GM12878 (cell line): ENCODE measurements at regions not wholly inside any gene's neighbourhood (a gene's known extent, or its start where the extent isn't known, plus 50 kb on each side); places are given as distances from the start of the nearest gene placed in this dataset.

Experiments used
- ATAC-seq: fragments of 200-7000 bp; cut with Tn5 transposase; 3 replicates; pipeline ENCODE4 v1.9.1; 2020; ENCODE audit warnings: mild to moderate bottlenecking, moderate library complexity
- BruUV-seq: library from RNA; stranded (reverse); fragments of 400-500 nt; replicated peaks from 2 replicates; lab custom pipeline; 2021; lab: Mats Ljungman, UMichigan
- CTCF ChIA-PET: fragments of 300-600 bp; sonication (Branson Sonifier 250); formaldehyde crosslinking; extraction: SDS; loops from one replicate; lab custom pipeline; 2021; ENCODE audit warnings: inconsistent platforms; lab: Yijun Ruan, JAX
- POLR2A ChIA-PET: fragments of 350-600 bp; formaldehyde crosslinking; extraction: SDS; loops from one replicate; lab custom pipeline; 2021; ENCODE audit warnings: inconsistent platforms; lab: Charles Lee
- RAD21 ChIA-PET: fragments of 300-600 bp; sonication (Branson Sonifier 250); formaldehyde crosslinking; loops from one replicate; lab custom pipeline; 2023; ENCODE audit warnings: antibody characterized with exemption; ENCODE audit not compliant: unreplicated experiment; lab: Charles Lee
- SMC1A ChIA-PET: fragments of 300-600 bp; sonication (Branson Sonifier 250); formaldehyde crosslinking; loops from one replicate; lab custom pipeline; 2023; ENCODE audit not compliant: unreplicated experiment, uncharacterized antibody; lab: Charles Lee
- DNase-seq: peaks from one replicate; pipeline ENCODE4 v3.0.0-alpha.2; 2011; ENCODE audit warnings: low read depth, low spot score
- FAIRE-seq: peaks from 3 replicates; lab custom pipeline; 2011; peaks lifted over from hg19 to GRCh38; lab: Jason Lieb, UNC
- H2AFZ ChIP-seq: 2 replicates; pipeline ENCODE4 v1.6.0; 2011; ENCODE audit warnings: low read depth, low read length, control low read depth; ENCODE audit not compliant: control insufficient read depth
- H3K27ac ChIP-seq: 2 replicates; pipeline ENCODE4 v1.5.1; 2011; ENCODE audit warnings: control low read depth; ENCODE audit not compliant: control insufficient read depth, insufficient read depth
- H3K27me3 ChIP-seq, 2 experiments: replicated peaks in 1 of 2; 2 replicates each; pipeline versions ENCODE4 v1.6.0 to v1.6.1; 2011; ENCODE audit warnings: low read length in 1 of 2; ENCODE audit not compliant: control insufficient read depth in 2 of 2, insufficient read depth in 2 of 2
- H3K36me3 ChIP-seq, 2 experiments: 2 replicates each; pipeline ENCODE4 v1.5.1; 2011; ENCODE audit warnings: low read length in 1 of 2; ENCODE audit not compliant: control insufficient read depth in 2 of 2, insufficient read depth in 2 of 2
- H3K4me1 ChIP-seq: 2 replicates; pipeline ENCODE4 v1.6.1; 2011; ENCODE audit warnings: mild to moderate bottlenecking, low read length, moderate library complexity, mixed read lengths; ENCODE audit not compliant: control insufficient read depth, insufficient read depth
- H3K4me2 ChIP-seq: 2 replicates; pipeline ENCODE4 v1.6.0; 2011; ENCODE audit warnings: control low read depth; ENCODE audit not compliant: control insufficient read depth, insufficient read depth
- H3K4me3 ChIP-seq: fragments of 200-600 bp; sonication (generic); 2 replicates; pipeline ENCODE4 v1.5.1; 2016
- H3K79me2 ChIP-seq: 2 replicates; pipeline ENCODE4 v1.6.0; 2011; ENCODE audit warnings: low read length; ENCODE audit not compliant: control insufficient read depth, insufficient read depth
- H3K9ac ChIP-seq: 2 replicates; pipeline ENCODE4 v1.8.0; 2011; ENCODE audit warnings: low read length, control low read depth, mixed read lengths; ENCODE audit not compliant: control insufficient read depth, insufficient read depth
- H3K9me3 ChIP-seq: replicated peaks from 3 replicates; pipeline ENCODE4 v1.5.1; 2011; ENCODE audit warnings: mild to moderate bottlenecking, low read length; ENCODE audit not compliant: control insufficient read depth, insufficient read depth
- H4K20me1 ChIP-seq: 2 replicates; pipeline ENCODE4 v1.6.0; 2011; ENCODE audit not compliant: control insufficient read depth, insufficient read depth
- ATF3 ChIP-seq: IDR thresholded peaks from 2 replicates; pipeline ENCODE4 v1.6.1; 2011; ENCODE audit warnings: low read depth, mild to moderate bottlenecking, low read length, moderate library complexity, borderline replicate concordance; ENCODE audit errors: extremely low read depth
- BMI1 ChIP-seq: fragments of 450-650 bp; IDR thresholded peaks from 2 replicates; pipeline ENCODE4 v1.6.1; 2016; ENCODE audit warnings: mild to moderate bottlenecking, moderate library complexity, borderline replicate concordance
- EZH2 ChIP-seq: IDR thresholded peaks from 2 replicates; pipeline ENCODE4 v1.6.1; 2012; ENCODE audit warnings: low read depth, mild to moderate bottlenecking, control low read depth, inconsistent platforms, low read length, borderline replicate concordance; ENCODE audit not compliant: control insufficient read depth
- FOXM1 ChIP-seq: IDR thresholded peaks from 2 replicates; pipeline ENCODE4 v1.6.1; 2012; ENCODE audit warnings: low read depth, mild to moderate bottlenecking, inconsistent platforms, low read length, moderate library complexity
- MLLT1 ChIP-seq: fragments of 450-650 bp; IDR thresholded peaks from 2 replicates; pipeline ENCODE4 v1.6.1; 2016; ENCODE audit warnings: mild to moderate bottlenecking
- NR2C1 ChIP-seq: fragments of 450-650 bp; IDR thresholded peaks from 2 replicates; pipeline ENCODE4 v1.6.1; 2017; ENCODE audit warnings: antibody characterized with exemption, mild to moderate bottlenecking, moderate library complexity
- NRF1 ChIP-seq: conservative IDR thresholded peaks from 2 replicates; pipeline ENCODE4 v1.6.1; 2011; ENCODE audit warnings: mild to moderate bottlenecking, low read depth, low read length, improper control_type of control experiment
- RB1 ChIP-seq: fragments of 450-650 bp; formaldehyde crosslinking; IDR thresholded peaks from 2 replicates; pipeline ENCODE4 v1.6.1; 2017; ENCODE audit warnings: mild to moderate bottlenecking, borderline replicate concordance
- RELA ChIP-seq: fragments of 450-650 bp; IDR thresholded peaks from 2 replicates; pipeline ENCODE4 v1.8.0; 2014; ENCODE audit warnings: borderline replicate concordance; ENCODE audit not compliant: partially characterized antibody
- RUNX3 ChIP-seq: IDR thresholded peaks from 2 replicates; pipeline ENCODE4 v1.6.1; 2012; ENCODE audit warnings: low read length, inconsistent platforms
- ZBTB4 ChIP-seq: fragments of 450-650 bp; formaldehyde crosslinking; IDR thresholded peaks from 2 replicates; pipeline ENCODE4 v1.4.0; 2022; ENCODE audit warnings: mild to moderate bottlenecking, moderate library complexity
- ZNF274 ChIP-seq: IDR thresholded peaks from one replicate; pipeline ENCODE4 v1.8.0; 2011; ENCODE audit not compliant: insufficient read length, insufficient read depth
- WGBS: methylation state at CpG from one replicate; pipeline ENCODE4 v1.1.6; 2016; ENCODE audit warnings: low lambda C conversion rate; ENCODE audit not compliant: insufficient replicate concordance, insufficient coverage; ENCODE audit errors: missing lambda C conversion rate; 5-methylcytosine and 5-hydroxymethylcytosine counted together
- in situ Hi-C: fragments of 300-500 bp; cut with MboI; formaldehyde crosslinking; loops from 9 replicates; pipeline ENCODE4 v1.14.3; 2018; ENCODE audit warnings: mixed read lengths
- intact Hi-C: fragments of 100-400 bp; cut with micrococcal nuclease; formaldehyde crosslinking; loops from one replicate; pipeline ENCODE4 v1.14.2; 2022; ENCODE audit not compliant: unreplicated experiment
- TF ChIP-seq, protein P1 (sequence below): fragments of 450-650 bp; IDR thresholded peaks from 2 replicates; pipeline ENCODE4 v1.6.1; 2017; ENCODE audit warnings: mild to moderate bottlenecking, moderate library complexity

DNA sequence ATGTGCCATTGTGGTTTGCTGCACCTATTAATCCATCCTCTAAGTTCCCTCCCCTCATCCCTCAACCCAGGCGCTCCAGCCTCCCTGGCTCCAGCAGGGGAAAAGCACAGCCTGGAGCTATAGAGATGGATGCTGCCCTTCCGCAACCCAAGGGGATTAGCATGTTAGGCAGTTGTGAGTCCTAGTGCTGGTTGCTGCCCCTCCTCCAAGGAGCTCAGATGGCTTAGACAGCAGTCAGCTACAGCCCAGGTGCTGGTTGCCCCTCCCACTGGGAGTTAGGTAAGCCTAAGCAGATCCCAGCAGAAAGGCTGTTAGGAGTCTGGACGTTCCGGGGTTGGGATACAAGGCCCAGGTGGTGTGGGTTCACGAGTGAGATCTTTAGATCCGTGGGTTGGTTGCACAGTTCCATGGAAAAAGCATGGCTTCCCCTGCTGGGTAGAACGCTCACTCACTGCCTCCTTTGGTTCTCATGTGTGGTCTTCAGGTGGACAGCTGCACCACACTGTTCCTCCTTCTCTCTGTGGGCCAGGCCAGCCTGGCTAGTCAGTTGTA is 446.1 kb downstream of the ZNF804A start:
- no peak overlapping the region for H3K9ac ChIP-seq
- H3K4me2 ChIP-seq: no peak overlapping the region
- CTCF ChIA-PET: no interaction called here
- H3K4me3 ChIP-seq: no peak overlapping the region
- in situ Hi-C loops: no loop called here
- no peaks in the 10 kb centered on the region for H3K36me3 ChIP-seq
- FAIRE-seq (no peak), ATAC-seq (no peak), DNase-seq (no peak)
- H2AFZ ChIP-seq: no peak overlapping the region
- SMC1A ChIA-PET: no interaction called here
- no peaks in the 10 kb centered on the region for H3K79me2 ChIP-seq
- intact Hi-C loops: no loop called here
- no peaks in the 10 kb centered on the region for H3K27me3 ChIP-seq
- RAD21 ChIA-PET: no interaction called here
- H3K9me3 ChIP-seq: no peaks in the 10 kb centered on the region
- no peaks in the 10 kb centered on the region for H4K20me1 ChIP-seq
- no TSS peak for BruUV-seq
- 27% methylated on average over 7 of the region's 7 CpGs for WGBS
- POLR2A ChIA-PET: no interaction called here
- H3K27ac ChIP-seq: no peak overlapping the region
- no peaks in the 10 kb centered on the region for H3K4me1 ChIP-seq
- TF ChIP-seq, protein P1, sequence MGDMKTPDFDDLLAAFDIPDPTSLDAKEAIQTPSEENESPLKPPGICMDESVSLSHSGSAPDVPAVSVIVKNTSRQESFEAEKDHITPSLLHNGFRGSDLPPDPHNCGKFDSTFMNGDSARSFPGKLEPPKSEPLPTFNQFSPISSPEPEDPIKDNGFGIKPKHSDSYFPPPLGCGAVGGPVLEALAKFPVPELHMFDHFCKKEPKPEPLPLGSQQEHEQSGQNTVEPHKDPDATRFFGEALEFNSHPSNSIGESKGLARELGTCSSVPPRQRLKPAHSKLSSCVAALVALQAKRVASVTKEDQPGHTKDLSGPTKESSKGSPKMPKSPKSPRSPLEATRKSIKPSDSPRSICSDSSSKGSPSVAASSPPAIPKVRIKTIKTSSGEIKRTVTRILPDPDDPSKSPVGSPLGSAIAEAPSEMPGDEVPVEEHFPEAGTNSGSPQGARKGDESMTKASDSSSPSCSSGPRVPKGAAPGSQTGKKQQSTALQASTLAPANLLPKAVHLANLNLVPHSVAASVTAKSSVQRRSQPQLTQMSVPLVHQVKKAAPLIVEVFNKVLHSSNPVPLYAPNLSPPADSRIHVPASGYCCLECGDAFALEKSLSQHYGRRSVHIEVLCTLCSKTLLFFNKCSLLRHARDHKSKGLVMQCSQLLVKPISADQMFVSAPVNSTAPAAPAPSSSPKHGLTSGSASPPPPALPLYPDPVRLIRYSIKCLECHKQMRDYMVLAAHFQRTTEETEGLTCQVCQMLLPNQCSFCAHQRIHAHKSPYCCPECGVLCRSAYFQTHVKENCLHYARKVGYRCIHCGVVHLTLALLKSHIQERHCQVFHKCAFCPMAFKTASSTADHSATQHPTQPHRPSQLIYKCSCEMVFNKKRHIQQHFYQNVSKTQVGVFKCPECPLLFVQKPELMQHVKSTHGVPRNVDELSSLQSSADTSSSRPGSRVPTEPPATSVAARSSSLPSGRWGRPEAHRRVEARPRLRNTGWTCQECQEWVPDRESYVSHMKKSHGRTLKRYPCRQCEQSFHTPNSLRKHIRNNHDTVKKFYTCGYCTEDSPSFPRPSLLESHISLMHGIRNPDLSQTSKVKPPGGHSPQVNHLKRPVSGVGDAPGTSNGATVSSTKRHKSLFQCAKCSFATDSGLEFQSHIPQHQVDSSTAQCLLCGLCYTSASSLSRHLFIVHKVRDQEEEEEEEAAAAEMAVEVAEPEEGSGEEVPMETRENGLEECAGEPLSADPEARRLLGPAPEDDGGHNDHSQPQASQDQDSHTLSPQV: no peak
- TF ChIP-seq ATF3 (no peak), ZBTB4 (CRISPR knock-in tag) (no peak), EZH2 (no peak), ZNF274 (no peak), BMI1 (no peak), MLLT1 (no peak), FOXM1 (no peak), NR2C1 (no peak), RELA (no peak), RB1 (no peak), NRF1 (no peak), RUNX3 (no peak)
